Chondrocyte (in vitro differentiated cells): ENCODE measurements at regions not wholly inside any gene's neighbourhood (a gene's known extent, or its start where the extent isn't known, plus 50 kb on each side); places are given as distances from the start of the nearest gene placed in this dataset.

Experiments
- DNase-seq: peaks from one replicate; pipeline ENCODE4 v3.0.0; 2021; ENCODE audit warnings: mixed read lengths, low spot score
- H3K27ac Mint-ChIP-seq: one replicate; pipeline ENCODE4 v1.8.0; 2021; ENCODE audit warnings: mild to moderate bottlenecking, moderate library complexity, mixed read lengths; ENCODE audit not compliant: unreplicated experiment
- H3K27me3 Mint-ChIP-seq: 2 replicates; pipeline ENCODE4 v1.8.0; 2021; ENCODE audit warnings: low read depth, mixed read lengths
- H3K36me3 Mint-ChIP-seq: 2 replicates; pipeline ENCODE4 v1.8.0; 2021; ENCODE audit warnings: low read depth, mixed read lengths
- H3K4me1 Mint-ChIP-seq: 2 replicates; pipeline ENCODE4 v1.8.0; 2021; ENCODE audit warnings: low read depth, mild to moderate bottlenecking, mixed read lengths
- H3K4me3 Mint-ChIP-seq: one replicate; pipeline ENCODE4 v1.8.0; 2021; ENCODE audit warnings: mild to moderate bottlenecking, moderate library complexity, mixed read lengths; ENCODE audit not compliant: unreplicated experiment
- H3K9me3 Mint-ChIP-seq: 2 replicates; pipeline ENCODE4 v1.8.0; 2021; ENCODE audit warnings: low read depth, mixed read lengths
- CTCF ChIP-seq: fragments of 200-600 bp; sonication (generic); IDR thresholded peaks from 2 replicates; pipeline ENCODE4 v1.5.0; 2021; ENCODE audit warnings: antibody characterized with exemption, mild to moderate bottlenecking, moderate library complexity

- Mint-ChIP-seq H3K4me1 (no peaks in the 10 kb centered on the region), H3K4me3 (no peak overlapping the region), H3K27me3 (peaks cover 4% of the 10 kb centered on the region), H3K27ac (no peak overlapping the region), H3K9me3 (no peaks in the 10 kb centered on the region), H3K36me3 (no peaks in the 10 kb centered on the region)
- DNase-seq = no peak
- no peak for TF ChIP-seq CTCF
Observed at GRCh38 chr2:21694079-21694878, 570.5 kb downstream of the TDRD15 start.

GRCh38 chr2:21696900-21697299 lies 573.1 kb downstream of the TDRD15 start:
- H3K4me1 Mint-ChIP-seq = no peaks in the 10 kb centered on the region
- DNase-seq = no peak
- no peak overlapping the region for H3K27ac Mint-ChIP-seq
- no peak overlapping the region for H3K4me3 Mint-ChIP-seq
- peaks cover 7% of the 10 kb centered on the region for H3K27me3 Mint-ChIP-seq
- TF ChIP-seq CTCF = no peak
- H3K36me3 Mint-ChIP-seq = no peaks in the 10 kb centered on the region
- no peaks in the 10 kb centered on the region for H3K9me3 Mint-ChIP-seq

- no peak for DNase-seq
- H3K27ac Mint-ChIP-seq = no peak overlapping the region
- TF ChIP-seq CTCF = no peak
- H3K4me3 Mint-ChIP-seq = no peak overlapping the region
- H3K27me3 Mint-ChIP-seq = peaks cover 5% of the 10 kb centered on the region
- H3K36me3 Mint-ChIP-seq = no peaks in the 10 kb centered on the region
- H3K9me3 Mint-ChIP-seq = no peaks in the 10 kb centered on the region
- no peaks in the 10 kb centered on the region for H3K4me1 Mint-ChIP-seq
Observed at GRCh38 chr2:21700644-21701043, 576.9 kb downstream of the TDRD15 start.

GRCh38 chr2:21710031-21710430 lies 586.3 kb downstream of the TDRD15 start:
- peaks cover 2% of the 10 kb centered on the region for H3K27me3 Mint-ChIP-seq
- no peak overlapping the region for H3K27ac Mint-ChIP-seq
- H3K4me3 Mint-ChIP-seq = no peak overlapping the region
- H3K9me3 Mint-ChIP-seq = no peaks in the 10 kb centered on the region
- H3K36me3 Mint-ChIP-seq = no peaks in the 10 kb centered on the region
- no peak for TF ChIP-seq CTCF
- no peak for DNase-seq
- H3K4me1 Mint-ChIP-seq = no peaks in the 10 kb centered on the region

- no peak overlapping the region for H3K4me3 Mint-ChIP-seq
- H3K27me3 Mint-ChIP-seq = peaks cover 2% of the 10 kb centered on the region
- H3K9me3 Mint-ChIP-seq = no peaks in the 10 kb centered on the region
- no peak for DNase-seq
- no peaks in the 10 kb centered on the region for H3K36me3 Mint-ChIP-seq
- no peaks in the 10 kb centered on the region for H3K4me1 Mint-ChIP-seq
- no peak overlapping the region for H3K27ac Mint-ChIP-seq
- TF ChIP-seq CTCF = no peak
Observed at GRCh38 chr2:21710496-21710895, 586.7 kb downstream of the TDRD15 start.
